Endodermal cell (in vitro differentiated cells): ENCODE measurements at regions not wholly inside any gene's neighbourhood (a gene's known extent, or its start where the extent isn't known, plus 50 kb on each side); places are given as distances from the start of the nearest gene placed in this dataset.
"Not testable (repeated sequence)": the region's sequence is repeated elsewhere in the genome, so short reads cannot be mapped to it uniquely, and the experiment has no call there.

Experiments used
- DNase-seq: peaks from one replicate; pipeline ENCODE4 v3.0.0-alpha.2; 2017
- H3K27ac ChIP-seq: 2 replicates; pipeline ENCODE4 v1.5.1; 2013; ENCODE audit warnings: mild to moderate bottlenecking, low read depth, low read length, moderate library complexity
- H3K27me3 ChIP-seq: 2 replicates; pipeline ENCODE4 v1.6.1; 2013; ENCODE audit warnings: mild to moderate bottlenecking, low read length, moderate library complexity; ENCODE audit not compliant: insufficient read depth, control insufficient read depth, poor library complexity, severe bottlenecking
- H3K36me3 ChIP-seq: 2 replicates; pipeline ENCODE4 v1.7.0; 2013; ENCODE audit warnings: mild to moderate bottlenecking, low read length, moderate library complexity; ENCODE audit not compliant: control insufficient read depth, insufficient read depth
- H3K4me1 ChIP-seq: one replicate; pipeline ENCODE4 v1.7.0; 2013; ENCODE audit warnings: low read length; ENCODE audit not compliant: control insufficient read depth, insufficient read depth
- H3K4me3 ChIP-seq: 2 replicates; pipeline ENCODE4 v1.5.1; 2013; ENCODE audit warnings: mild to moderate bottlenecking, low read length, moderate library complexity
- H3K9ac ChIP-seq: 2 replicates; pipeline ENCODE4 v1.6.1; 2013; ENCODE audit warnings: mild to moderate bottlenecking, low read length, moderate library complexity; ENCODE audit not compliant: poor library complexity, severe bottlenecking; ENCODE audit errors: extremely low read depth
- H3K9me3 ChIP-seq: 2 replicates; pipeline ENCODE4 v1.6.1; 2013; ENCODE audit warnings: mild to moderate bottlenecking, low read length, moderate library complexity; ENCODE audit not compliant: control insufficient read depth
- H3K27ac Mint-ChIP-seq: 2 replicates; pipeline ENCODE4 v1.8.0; 2020; ENCODE audit warnings: mixed read lengths
- H3K27me3 Mint-ChIP-seq: 2 replicates; pipeline ENCODE4 v1.8.0; 2021; ENCODE audit warnings: mild to moderate bottlenecking, mixed read lengths; ENCODE audit not compliant: insufficient read depth
- H3K36me3 Mint-ChIP-seq: 2 replicates; pipeline ENCODE4 v1.8.0; 2020; ENCODE audit warnings: low read depth, mixed read lengths
- H3K4me1 Mint-ChIP-seq: 2 replicates; pipeline ENCODE4 v1.8.0; 2020; ENCODE audit warnings: mixed read lengths
- H3K4me3 Mint-ChIP-seq: 2 replicates; pipeline ENCODE4 v1.8.0; 2020; ENCODE audit warnings: mild to moderate bottlenecking, moderate library complexity, mixed read lengths
- H3K9me3 Mint-ChIP-seq: 2 replicates; pipeline ENCODE4 v1.8.0; 2020; ENCODE audit warnings: mild to moderate bottlenecking, mixed read lengths
- CTCF ChIP-seq: fragments of 200-600 bp; sonication (generic); conservative IDR thresholded peaks from 2 replicates; pipeline ENCODE4 v1.5.0; 2021; ENCODE audit warnings: antibody characterized with exemption, mild to moderate bottlenecking
- WGBS, 2 experiments: methylation state at CpG; one replicate each; pipeline versions ENCODE4 v1.1.5 to v1.1.7; 2013; ENCODE audit warnings: missing lambda C conversion rate in 2 of 2, mixed read lengths in 1 of 2; ENCODE audit not compliant: insufficient coverage in 1 of 2, insufficient read length in 1 of 2; 5-methylcytosine and 5-hydroxymethylcytosine counted together

DNA sequence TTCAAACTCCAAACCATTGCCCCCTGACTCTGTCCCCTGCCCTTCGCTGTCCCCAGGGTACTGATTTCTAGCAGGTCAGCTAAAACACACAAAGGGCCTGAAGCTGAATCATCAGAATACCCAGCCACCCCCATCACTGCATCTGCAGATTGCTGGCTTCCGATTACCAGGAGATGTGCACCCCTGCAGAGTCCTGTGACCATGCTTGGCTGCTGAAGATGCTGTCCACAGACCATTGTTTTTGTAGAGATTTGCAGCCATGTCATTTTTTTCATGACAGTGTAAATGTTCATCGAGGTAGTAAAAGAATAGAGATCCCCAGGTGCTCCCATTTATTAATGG, 463.3 kb downstream of the STK39 start:
- Histone ChIP-seq H3K36me3 (no peaks in the 10 kb centered on the region), H3K27me3 (peaks cover 29% of the 10 kb centered on the region), H3K27ac (peak overlapping the region; percentile 35), H3K9ac (no peak overlapping the region), H3K4me1 (peaks cover 4% of the 10 kb centered on the region), H3K9me3 (no peaks in the 10 kb centered on the region), H3K4me3 (no peak overlapping the region)
- TF ChIP-seq CTCF, result no peak
- DNase-seq, result no peak
- Mint-ChIP-seq H3K36me3 (peaks cover 2% of the 10 kb centered on the region), H3K27ac (no peak overlapping the region), H3K9me3 (no peaks in the 10 kb centered on the region), H3K4me3 (no peak overlapping the region), H3K27me3 (peaks cover 13% of the 10 kb centered on the region), H3K4me1 (peaks cover 36% of the 10 kb centered on the region)
- WGBS, 2 experiments, result 43 to 84% methylated on average over 2 to 3 of the region's 3 CpGs

DNA sequence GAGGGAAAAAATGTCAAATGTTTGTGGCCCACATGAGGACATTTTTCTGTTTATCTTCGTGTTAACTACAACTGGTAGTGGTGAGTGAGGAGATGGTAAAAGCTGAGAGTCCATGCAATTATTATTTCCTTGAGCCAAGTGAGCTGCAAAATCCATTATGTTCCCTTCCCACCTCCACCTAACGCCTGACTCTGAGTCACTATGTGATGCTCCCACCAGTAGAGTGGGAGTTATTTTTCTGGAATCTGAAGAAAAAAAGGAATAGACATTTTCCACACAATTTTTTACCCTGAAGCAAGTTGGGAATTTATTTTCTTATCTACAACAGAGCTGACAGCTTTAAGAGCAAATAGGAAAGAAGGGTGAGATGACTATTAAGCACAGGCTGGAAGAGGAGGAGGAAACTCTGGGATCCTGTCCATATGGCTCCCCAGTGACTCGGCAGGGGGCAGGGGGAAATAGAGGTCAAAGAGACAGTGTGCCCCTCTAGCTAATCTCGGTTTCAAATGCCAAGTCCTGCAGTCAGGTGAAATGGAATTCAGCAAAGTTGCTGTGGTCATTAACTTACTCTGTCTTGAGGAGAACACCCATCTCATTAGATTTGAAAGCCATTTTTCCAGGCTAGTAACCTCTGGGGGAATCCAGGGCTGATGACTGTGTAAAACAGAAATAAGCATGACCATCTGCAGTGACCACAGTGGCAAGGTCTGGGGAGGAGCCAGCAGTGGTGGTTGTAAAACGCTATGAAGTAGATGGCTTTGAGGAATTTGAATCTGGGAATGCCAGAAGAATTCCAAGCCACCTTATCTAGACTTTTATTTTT, 463.9 kb downstream of the STK39 start:
- WGBS, 2 experiments, result 30 to 41% methylated on average over 3 to 4 of the region's 5 CpGs

GRCh38 chr2:167781629-167782028, 465.8 kb downstream of the STK39 start:
- not testable (repeated sequence) for H3K4me3 Mint-ChIP-seq, H3K9ac ChIP-seq, H3K9me3 Mint-ChIP-seq, H3K27ac Mint-ChIP-seq, H3K27ac ChIP-seq, DNase-seq, H3K9me3 ChIP-seq, H3K27me3 Mint-ChIP-seq, H3K36me3 ChIP-seq, H3K4me3 ChIP-seq, H3K36me3 Mint-ChIP-seq, H3K4me1 ChIP-seq
- WGBS, 2 experiments, result 83 to 96% methylated on average over 1 to 8 of the region's 8 CpGs
- peaks cover 17% of the 10 kb centered on the region for H3K27me3 ChIP-seq
- peaks cover 32% of the 10 kb centered on the region for H3K4me1 Mint-ChIP-seq

More for the DNA sequence above, 463.9 kb downstream of the STK39 start:
- Histone ChIP-seq H3K4me1 (peaks cover 4% of the 10 kb centered on the region), H3K27ac (peak overlapping the region; percentile 35), H3K9me3 (no peaks in the 10 kb centered on the region), H3K27me3 (peaks cover 23% of the 10 kb centered on the region), H3K9ac (no peak overlapping the region), H3K36me3 (no peaks in the 10 kb centered on the region), H3K4me3 (no peak overlapping the region)
- no peak for DNase-seq
- H3K36me3 Mint-ChIP-seq, result peaks cover 2% of the 10 kb centered on the region
- no peak for TF ChIP-seq CTCF
- peaks cover 7% of the 10 kb centered on the region for H3K27me3 Mint-ChIP-seq
- H3K9me3 Mint-ChIP-seq, result no peaks in the 10 kb centered on the region
- H3K4me1 Mint-ChIP-seq, result peaks cover 36% of the 10 kb centered on the region
- H3K27ac Mint-ChIP-seq, result no peak overlapping the region
- no peak overlapping the region for H3K4me3 Mint-ChIP-seq
